ENCODE measurements at regions not wholly inside any gene's neighbourhood (a gene's known extent, or its start where the extent isn't known, plus 50 kb on each side); places are given as distances from the start of the nearest gene placed in this dataset.

GRCh38 chr7:114755856-114756255 lies 166.0 kb upstream of the MDFIC start:
- Histone ChIP-seq H3K9ac (ENCODE audit: low read length in 2 of 2) (no peak overlapping the region), H3K9me3 (ENCODE audit: control insufficient read depth in 2 of 2, low read length in 2 of 2) (no peaks in the 10 kb centered on the region)

GRCh38 chr7:114758661-114759227 lies 163.2 kb upstream of the MDFIC start:
- no peaks in the 10 kb centered on the region for H3K27me3 ChIP-seq (ENCODE audit: control insufficient read depth in 1 of 2, insufficient read depth in 2 of 2, low read length in 2 of 2)
- no peaks in the 10 kb centered on the region for H3K36me3 ChIP-seq (ENCODE audit: control insufficient read depth in 2 of 2, insufficient read depth in 2 of 2, low read length in 2 of 2)
- H3K4me3 ChIP-seq (ENCODE audit: low read length in 2 of 2) = no peak overlapping the region
- no peaks in the 10 kb centered on the region for H3K4me1 ChIP-seq (ENCODE audit: control insufficient read depth, insufficient read depth, low read length)
- no peaks in the 10 kb centered on the region for H3K9me3 ChIP-seq (ENCODE audit: control insufficient read depth in 2 of 2, low read length in 2 of 2)
- H3K27ac ChIP-seq (ENCODE audit: low read length) = no peak overlapping the region
- H3K9ac ChIP-seq (ENCODE audit: low read length in 2 of 2) = no peak overlapping the region

More at GRCh38 chr7:114755856-114756255, 166.0 kb upstream of the MDFIC start:
- no peak overlapping the region for H3K4me3 ChIP-seq (ENCODE audit: low read length in 2 of 2)
- no peaks in the 10 kb centered on the region for H3K36me3 ChIP-seq (ENCODE audit: control insufficient read depth in 2 of 2, insufficient read depth in 2 of 2, low read length in 2 of 2)
- H3K4me1 ChIP-seq (ENCODE audit: control insufficient read depth, insufficient read depth, low read length) = no peaks in the 10 kb centered on the region
- H3K27ac ChIP-seq (ENCODE audit: low read length) = no peak overlapping the region
- H3K27me3 ChIP-seq (ENCODE audit: control insufficient read depth in 1 of 2, insufficient read depth in 2 of 2, low read length in 2 of 2) = no peaks in the 10 kb centered on the region

GRCh38 chr7:114759347-114760062 lies 162.4 kb upstream of the MDFIC start:
- no peak overlapping the region for H3K27ac ChIP-seq (ENCODE audit: low read length)

DNA sequence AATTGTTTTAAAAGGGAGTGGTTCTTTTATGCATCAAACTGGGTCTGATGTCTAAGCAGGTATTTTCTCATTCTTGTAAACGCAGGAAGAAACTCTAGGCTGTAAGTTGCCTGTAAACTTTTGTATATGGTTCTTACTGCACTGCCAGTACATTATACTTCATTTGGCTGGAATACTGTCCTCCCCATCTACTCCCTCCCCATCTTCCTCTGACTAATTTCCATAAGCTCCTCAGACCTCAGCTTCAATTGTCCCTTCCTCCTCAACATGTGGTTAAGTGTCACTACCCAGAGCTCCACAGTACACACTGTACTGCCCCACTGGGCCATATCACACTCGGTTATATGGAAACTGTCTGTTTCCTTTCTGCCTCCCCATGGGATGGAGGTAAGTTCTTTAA lies 161.4 kb upstream of the MDFIC start:
- H3K9ac ChIP-seq (ENCODE audit: low read length in 2 of 2) = no peak overlapping the region

More at GRCh38 chr7:114759347-114760062, 162.4 kb upstream of the MDFIC start:
- H3K27me3 ChIP-seq (ENCODE audit: control insufficient read depth in 1 of 2, insufficient read depth in 2 of 2, low read length in 2 of 2) = no peaks in the 10 kb centered on the region
- no peaks in the 10 kb centered on the region for H3K9me3 ChIP-seq (ENCODE audit: control insufficient read depth in 2 of 2, low read length in 2 of 2)
- H3K4me3 ChIP-seq (ENCODE audit: low read length in 2 of 2) = no peak overlapping the region
- no peak overlapping the region for H3K9ac ChIP-seq (ENCODE audit: low read length in 2 of 2)
- H3K4me1 ChIP-seq (ENCODE audit: control insufficient read depth, insufficient read depth, low read length) = no peaks in the 10 kb centered on the region
- H3K36me3 ChIP-seq (ENCODE audit: control insufficient read depth in 2 of 2, insufficient read depth in 2 of 2, low read length in 2 of 2) = no peaks in the 10 kb centered on the region

GRCh38 chr7:114761973-114762372 lies 159.9 kb upstream of the MDFIC start:
- Histone ChIP-seq H3K27ac (ENCODE audit: low read length) (no peak overlapping the region), H3K9me3 (ENCODE audit: control insufficient read depth in 2 of 2, low read length in 2 of 2) (no peaks in the 10 kb centered on the region), H3K27me3 (ENCODE audit: control insufficient read depth in 1 of 2, insufficient read depth in 2 of 2, low read length in 2 of 2) (no peaks in the 10 kb centered on the region), H3K9ac (ENCODE audit: low read length in 2 of 2) (no peak overlapping the region), H3K36me3 (ENCODE audit: control insufficient read depth in 2 of 2, insufficient read depth in 2 of 2, low read length in 2 of 2) (no peaks in the 10 kb centered on the region), H3K4me1 (ENCODE audit: control insufficient read depth, insufficient read depth, low read length) (no peaks in the 10 kb centered on the region), H3K4me3 (ENCODE audit: low read length in 2 of 2) (no peak overlapping the region)

More for the DNA sequence above, 161.4 kb upstream of the MDFIC start:
- Histone ChIP-seq H3K27me3 (ENCODE audit: control insufficient read depth in 1 of 2, insufficient read depth in 2 of 2, low read length in 2 of 2) (no peaks in the 10 kb centered on the region), H3K27ac (ENCODE audit: low read length) (no peak overlapping the region), H3K4me1 (ENCODE audit: control insufficient read depth, insufficient read depth, low read length) (no peaks in the 10 kb centered on the region), H3K9me3 (ENCODE audit: control insufficient read depth in 2 of 2, low read length in 2 of 2) (no peaks in the 10 kb centered on the region), H3K36me3 (ENCODE audit: control insufficient read depth in 2 of 2, insufficient read depth in 2 of 2, low read length in 2 of 2) (no peaks in the 10 kb centered on the region), H3K4me3 (ENCODE audit: low read length in 2 of 2) (no peak overlapping the region)

DNA sequence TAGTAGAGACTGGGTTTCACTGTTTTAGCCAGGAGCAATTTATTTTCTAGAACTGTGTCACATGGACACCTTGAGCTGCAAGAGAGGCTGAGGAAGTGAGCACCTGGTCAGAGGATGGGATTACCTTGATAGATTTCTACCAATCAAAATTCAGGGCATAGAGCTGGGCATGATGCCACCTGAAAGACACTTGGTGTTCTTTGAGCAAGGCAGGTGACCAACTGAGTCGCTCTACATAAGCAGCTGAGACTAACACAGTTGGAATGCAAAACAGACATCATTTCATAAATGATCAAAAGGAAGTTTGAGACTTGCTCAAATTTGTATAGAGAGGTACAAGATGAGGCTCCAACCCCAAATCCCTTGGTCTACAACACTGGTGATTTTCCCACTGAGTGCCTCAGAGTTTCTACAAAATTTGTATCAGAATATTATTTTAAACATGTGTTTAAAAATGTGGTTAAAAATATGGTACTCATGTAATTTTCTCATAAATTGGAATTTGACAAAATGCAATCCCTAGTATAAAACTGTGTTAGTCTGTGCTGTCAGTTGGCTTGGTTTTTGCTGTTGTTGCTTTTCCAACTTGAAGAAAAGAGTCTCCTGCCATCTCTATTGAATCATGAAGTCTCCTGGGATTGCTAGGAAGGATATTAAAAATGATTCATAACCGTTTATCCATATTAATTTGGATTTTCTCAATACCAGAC lies 156.4 kb upstream of the MDFIC start:
- no peak overlapping the region for H3K9ac ChIP-seq (ENCODE audit: low read length in 2 of 2)
- no peaks in the 10 kb centered on the region for H3K9me3 ChIP-seq (ENCODE audit: control insufficient read depth in 2 of 2, low read length in 2 of 2)
- H3K4me1 ChIP-seq (ENCODE audit: control insufficient read depth, insufficient read depth, low read length) = no peaks in the 10 kb centered on the region
- H3K36me3 ChIP-seq (ENCODE audit: control insufficient read depth in 2 of 2, insufficient read depth in 2 of 2, low read length in 2 of 2) = no peaks in the 10 kb centered on the region
- H3K4me3 ChIP-seq (ENCODE audit: low read length in 2 of 2) = no peak overlapping the region
- no peak overlapping the region for H3K27ac ChIP-seq (ENCODE audit: low read length)
- no peaks in the 10 kb centered on the region for H3K27me3 ChIP-seq (ENCODE audit: control insufficient read depth in 1 of 2, insufficient read depth in 2 of 2, low read length in 2 of 2)

GRCh38 chr7:114766041-114766356 lies 155.9 kb upstream of the MDFIC start:
- Histone ChIP-seq H3K27ac (ENCODE audit: low read length) (no peak overlapping the region), H3K4me1 (ENCODE audit: control insufficient read depth, insufficient read depth, low read length) (no peaks in the 10 kb centered on the region), H3K4me3 (ENCODE audit: low read length in 2 of 2) (no peak overlapping the region), H3K9me3 (ENCODE audit: control insufficient read depth in 2 of 2, low read length in 2 of 2) (no peaks in the 10 kb centered on the region), H3K27me3 (ENCODE audit: control insufficient read depth in 1 of 2, insufficient read depth in 2 of 2, low read length in 2 of 2) (no peaks in the 10 kb centered on the region), H3K9ac (ENCODE audit: low read length in 2 of 2) (no peak overlapping the region), H3K36me3 (ENCODE audit: control insufficient read depth in 2 of 2, insufficient read depth in 2 of 2, low read length in 2 of 2) (no peaks in the 10 kb centered on the region)

DNA sequence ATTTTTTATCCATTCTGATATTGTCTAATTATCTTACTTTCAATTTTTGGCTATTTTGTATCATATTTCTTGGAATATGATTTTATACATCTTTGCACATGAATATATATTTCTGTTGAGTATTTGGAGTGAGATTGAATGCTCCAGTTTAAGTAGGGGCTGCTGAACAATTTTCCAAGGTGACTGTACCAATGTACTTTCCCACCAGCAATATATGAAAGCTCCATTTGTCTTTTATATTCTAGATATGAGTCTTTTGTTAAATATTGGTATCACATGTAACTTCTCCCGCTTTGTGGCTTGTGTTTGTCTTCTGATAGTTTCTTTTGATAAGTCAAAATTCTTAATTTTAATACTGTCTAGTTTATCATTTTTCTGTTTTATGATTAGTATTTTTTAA lies 144.6 kb upstream of the MDFIC start:
- Histone ChIP-seq H3K27ac (ENCODE audit: low read length) (no peak overlapping the region), H3K27me3 (ENCODE audit: control insufficient read depth in 1 of 2, insufficient read depth in 2 of 2, low read length in 2 of 2) (no peaks in the 10 kb centered on the region), H3K4me3 (ENCODE audit: low read length in 2 of 2) (no peak overlapping the region), H3K4me1 (ENCODE audit: control insufficient read depth, insufficient read depth, low read length) (no peaks in the 10 kb centered on the region), H3K36me3 (ENCODE audit: control insufficient read depth in 2 of 2, insufficient read depth in 2 of 2, low read length in 2 of 2) (no peaks in the 10 kb centered on the region), H3K9me3 (ENCODE audit: control insufficient read depth in 2 of 2, low read length in 2 of 2) (no peaks in the 10 kb centered on the region), H3K9ac (ENCODE audit: low read length in 2 of 2) (no peak overlapping the region)

DNA sequence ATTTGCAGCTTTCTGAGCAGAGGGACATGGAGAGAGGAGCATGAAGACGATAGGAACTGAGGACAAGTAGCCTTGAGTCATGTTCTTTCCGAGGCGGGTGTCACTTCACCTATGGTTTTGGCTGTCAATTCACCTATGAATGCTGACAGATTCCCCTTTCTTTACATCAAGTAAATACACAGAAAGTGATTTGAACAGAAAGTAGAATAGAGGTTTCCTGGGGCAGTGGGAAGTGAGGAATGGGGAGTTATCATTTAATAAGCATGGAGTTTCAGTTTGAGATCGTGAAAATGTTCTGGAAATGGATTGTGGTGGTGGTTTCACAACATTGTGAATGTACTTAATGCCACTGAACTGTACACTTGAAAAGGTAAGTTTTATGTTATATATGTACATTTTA lies 138.4 kb upstream of the MDFIC start:
- no peaks in the 10 kb centered on the region for H3K9me3 ChIP-seq (ENCODE audit: control insufficient read depth in 2 of 2, low read length in 2 of 2)

GRCh38 chr7:114784177-114784576 lies 137.7 kb upstream of the MDFIC start:
- Histone ChIP-seq H3K4me1 (ENCODE audit: control insufficient read depth, insufficient read depth, low read length) (no peaks in the 10 kb centered on the region), H3K4me3 (ENCODE audit: low read length in 2 of 2) (no peak overlapping the region), H3K36me3 (ENCODE audit: control insufficient read depth in 2 of 2, insufficient read depth in 2 of 2, low read length in 2 of 2) (no peaks in the 10 kb centered on the region), H3K9ac (ENCODE audit: low read length in 2 of 2) (no peak overlapping the region), H3K27me3 (ENCODE audit: control insufficient read depth in 1 of 2, insufficient read depth in 2 of 2, low read length in 2 of 2) (no peaks in the 10 kb centered on the region), H3K9me3 (ENCODE audit: control insufficient read depth in 2 of 2, low read length in 2 of 2) (no peaks in the 10 kb centered on the region), H3K27ac (ENCODE audit: low read length) (no peak overlapping the region)

More for the DNA sequence above, 138.4 kb upstream of the MDFIC start:
- Histone ChIP-seq H3K4me1 (ENCODE audit: control insufficient read depth, insufficient read depth, low read length) (no peaks in the 10 kb centered on the region), H3K27ac (ENCODE audit: low read length) (no peak overlapping the region), H3K9ac (ENCODE audit: low read length in 2 of 2) (no peak overlapping the region), H3K4me3 (ENCODE audit: low read length in 2 of 2) (no peak overlapping the region), H3K27me3 (ENCODE audit: control insufficient read depth in 1 of 2, insufficient read depth in 2 of 2, low read length in 2 of 2) (no peaks in the 10 kb centered on the region), H3K36me3 (ENCODE audit: control insufficient read depth in 2 of 2, insufficient read depth in 2 of 2, low read length in 2 of 2) (no peaks in the 10 kb centered on the region)

GRCh38 chr7:114784746-114785145 lies 137.1 kb upstream of the MDFIC start:
- H3K27ac ChIP-seq (ENCODE audit: low read length) = no peak overlapping the region
- H3K36me3 ChIP-seq (ENCODE audit: control insufficient read depth in 2 of 2, insufficient read depth in 2 of 2, low read length in 2 of 2) = no peaks in the 10 kb centered on the region
- no peaks in the 10 kb centered on the region for H3K9me3 ChIP-seq (ENCODE audit: control insufficient read depth in 2 of 2, low read length in 2 of 2)
- H3K27me3 ChIP-seq (ENCODE audit: control insufficient read depth in 1 of 2, insufficient read depth in 2 of 2, low read length in 2 of 2) = no peaks in the 10 kb centered on the region
- H3K9ac ChIP-seq (ENCODE audit: low read length in 2 of 2) = no peak overlapping the region
- no peaks in the 10 kb centered on the region for H3K4me1 ChIP-seq (ENCODE audit: control insufficient read depth, insufficient read depth, low read length)
- H3K4me3 ChIP-seq (ENCODE audit: low read length in 2 of 2) = no peak overlapping the region

Measured in stomach smooth muscle (tissue), 2 donors.